GM23338 (cell line): ENCODE measurements at regions not wholly inside any gene's neighbourhood (a gene's known extent, or its start where the extent isn't known, plus 50 kb on each side); places are given as distances from the start of the nearest gene placed in this dataset.

ENCODE experiments used
- ATAC-seq: fragments of 200-7000 bp; cut with Tn5 transposase; 3 replicates; pipeline ENCODE4 v1.9.1; 2020
- DNase-seq: peaks from one replicate; pipeline ENCODE4 v3.0.0-alpha.2; 2015; ENCODE audit warnings: low spot score
- H2AFZ ChIP-seq: fragments of 200-600 bp; sonication (generic); 2 replicates; pipeline ENCODE4 v1.8.0; 2016; ENCODE audit warnings: antibody characterized with exemption, mild to moderate bottlenecking, moderate library complexity
- H3F3A ChIP-seq: fragments of 200-600 bp; sonication (generic); replicated peaks from 2 replicates; pipeline ENCODE4 v1.8.0; 2017; ENCODE audit warnings: antibody characterized with exemption, mixed run types, low read depth
- H3K27ac ChIP-seq: fragments of 200-600 bp; sonication (generic); 2 replicates; pipeline ENCODE4 v1.6.1; 2016; ENCODE audit warnings: low read depth
- H3K27me3 ChIP-seq: fragments of 200-600 bp; sonication (generic); 2 replicates; pipeline ENCODE4 v1.8.0; 2016; ENCODE audit warnings: mild to moderate bottlenecking, mixed run types, moderate library complexity; ENCODE audit not compliant: insufficient read depth
- H3K36me3 ChIP-seq: fragments of 200-600 bp; sonication (generic); 2 replicates; pipeline ENCODE4 v1.8.0; 2016; ENCODE audit warnings: mild to moderate bottlenecking; ENCODE audit not compliant: insufficient read depth
- H3K4me1 ChIP-seq: fragments of 200-600 bp; sonication (generic); 2 replicates; pipeline ENCODE4 v1.8.0; 2016; ENCODE audit warnings: mild to moderate bottlenecking, moderate library complexity; ENCODE audit not compliant: insufficient read depth
- H3K4me2 ChIP-seq: fragments of 200-600 bp; sonication (generic); 2 replicates; pipeline ENCODE4 v1.7.1; 2017; ENCODE audit warnings: mixed run types
- H3K4me3 ChIP-seq: fragments of 200-600 bp; sonication (generic); 2 replicates; pipeline ENCODE4 v1.6.1; 2016; ENCODE audit warnings: mixed run types
- H3K79me2 ChIP-seq: fragments of 200-600 bp; sonication (generic); replicated peaks from 2 replicates; pipeline ENCODE4 v1.8.0; 2017; ENCODE audit warnings: mild to moderate bottlenecking; ENCODE audit not compliant: insufficient read depth
- H3K9me2 ChIP-seq: fragments of 200-600 bp; sonication (generic); 2 replicates; pipeline ENCODE4 v1.8.0; 2017; ENCODE audit not compliant: insufficient read depth
- H4K20me1 ChIP-seq: fragments of 200-600 bp; sonication (generic); replicated peaks from 2 replicates; pipeline ENCODE4 v1.8.0; 2017; ENCODE audit warnings: mild to moderate bottlenecking; ENCODE audit not compliant: insufficient read depth
- H3K27ac Mint-ChIP-seq: 2 replicates; pipeline ENCODE4 v1.8.0; 2020; ENCODE audit warnings: inconsistent platforms, mild to moderate bottlenecking, moderate library complexity, mixed read lengths
- H3K27me3 Mint-ChIP-seq: 3 replicates; pipeline ENCODE4 v1.8.0; 2022; ENCODE audit warnings: low read depth, mild to moderate bottlenecking, moderate library complexity, mixed read lengths, inconsistent platforms; ENCODE audit not compliant: insufficient read depth, poor library complexity
- H3K36me3 Mint-ChIP-seq: 3 replicates; pipeline ENCODE4 v1.8.0; 2021; ENCODE audit warnings: low read depth, mild to moderate bottlenecking, inconsistent platforms, moderate library complexity, mixed read lengths
- H3K4me1 Mint-ChIP-seq: 3 replicates; pipeline ENCODE4 v1.8.0; 2020; ENCODE audit warnings: mild to moderate bottlenecking, inconsistent platforms, mixed read lengths
- H3K4me3 Mint-ChIP-seq: 3 replicates; pipeline ENCODE4 v1.8.0; 2021; ENCODE audit warnings: moderate library complexity, mild to moderate bottlenecking, inconsistent platforms, mixed read lengths
- H3K9me3 Mint-ChIP-seq: 3 replicates; pipeline ENCODE4 v1.8.0; 2020; ENCODE audit warnings: moderate library complexity, mild to moderate bottlenecking, inconsistent platforms, mixed read lengths
- CREB1 ChIP-seq: fragments of 250-450 bp; sonication (Bioruptor Pico); IDR thresholded peaks from 2 replicates; pipeline ENCODE4 v1.5.0; 2020; ENCODE audit warnings: low read depth, mild to moderate bottlenecking, moderate library complexity
- EZH2 ChIP-seq: fragments of 200-600 bp; sonication (generic); IDR thresholded peaks from one replicate; pipeline ENCODE4 v1.8.0; 2017; ENCODE audit warnings: antibody characterized with exemption, mild to moderate bottlenecking, low read depth; ENCODE audit not compliant: unreplicated experiment
- EZH2phosphoT487 ChIP-seq: fragments of 200-600 bp; sonication (generic); IDR thresholded peaks from one replicate; pipeline ENCODE4 v1.8.1; 2018; ENCODE audit warnings: antibody characterized with exemption; ENCODE audit not compliant: unreplicated experiment
- NANOG ChIP-seq: IDR thresholded peaks from 2 replicates; pipeline ENCODE4 v1.6.1; 2016; ENCODE audit warnings: antibody characterized with exemption, borderline replicate concordance
- POLR2AphosphoS5 ChIP-seq: IDR thresholded peaks from 2 replicates; pipeline ENCODE4 v1.6.1; 2016; ENCODE audit warnings: antibody characterized with exemption, low read depth
- STAT1 ChIP-seq: IDR thresholded peaks from one replicate; pipeline ENCODE4 v1.6.1; 2016; ENCODE audit warnings: antibody characterized with exemption; ENCODE audit not compliant: unreplicated experiment
- ZNF114 ChIP-seq: fragments of 250-450 bp; sonication (Bioruptor Pico); IDR thresholded peaks from 2 replicates; pipeline ENCODE4 v1.5.0; 2020; ENCODE audit warnings: mild to moderate bottlenecking, moderate library complexity
- TF ChIP-seq, protein P1 (sequence below), 2 experiments: fragments of 200-600 bp in 1 of 2; sonication (generic) in 1 of 2; conservative IDR thresholded peaks; 2 replicates each; pipeline versions ENCODE4 v1.5.1 to v1.6.1; 2016 to 2017; ENCODE audit warnings: antibody characterized with exemption in 2 of 2, low read depth in 2 of 2, mild to moderate bottlenecking in 2 of 2, moderate library complexity in 1 of 2
- TF ChIP-seq, protein P2 (sequence below): IDR thresholded peaks from one replicate; pipeline ENCODE4 v1.6.1; 2018; ENCODE audit warnings: antibody characterized with exemption; ENCODE audit not compliant: unreplicated experiment
- TF ChIP-seq, protein P3 (sequence below): IDR thresholded peaks from 2 replicates; pipeline ENCODE4 v1.6.1; 2016; ENCODE audit warnings: antibody characterized with exemption

DNA sequence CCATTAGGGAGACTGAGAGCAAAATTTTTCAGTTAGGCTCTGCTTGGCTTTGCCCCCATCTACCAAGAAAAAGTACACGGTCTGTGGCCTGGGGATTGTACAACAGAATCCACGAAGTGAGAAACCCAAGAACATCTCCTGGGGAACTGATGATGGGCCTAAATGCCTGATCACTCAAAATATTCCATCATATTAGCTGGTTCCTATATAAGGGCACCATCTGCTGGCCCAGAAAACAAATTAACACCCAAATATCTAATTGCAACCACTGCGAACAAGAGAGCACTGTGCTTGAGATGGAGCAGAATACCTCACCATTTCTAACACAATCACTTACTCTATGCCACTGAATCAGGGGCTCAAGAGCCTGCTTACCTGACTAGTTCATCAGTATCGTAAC, 250.8 kb upstream of the RBMY1B start (continued):
- TF ChIP-seq, protein P1, sequence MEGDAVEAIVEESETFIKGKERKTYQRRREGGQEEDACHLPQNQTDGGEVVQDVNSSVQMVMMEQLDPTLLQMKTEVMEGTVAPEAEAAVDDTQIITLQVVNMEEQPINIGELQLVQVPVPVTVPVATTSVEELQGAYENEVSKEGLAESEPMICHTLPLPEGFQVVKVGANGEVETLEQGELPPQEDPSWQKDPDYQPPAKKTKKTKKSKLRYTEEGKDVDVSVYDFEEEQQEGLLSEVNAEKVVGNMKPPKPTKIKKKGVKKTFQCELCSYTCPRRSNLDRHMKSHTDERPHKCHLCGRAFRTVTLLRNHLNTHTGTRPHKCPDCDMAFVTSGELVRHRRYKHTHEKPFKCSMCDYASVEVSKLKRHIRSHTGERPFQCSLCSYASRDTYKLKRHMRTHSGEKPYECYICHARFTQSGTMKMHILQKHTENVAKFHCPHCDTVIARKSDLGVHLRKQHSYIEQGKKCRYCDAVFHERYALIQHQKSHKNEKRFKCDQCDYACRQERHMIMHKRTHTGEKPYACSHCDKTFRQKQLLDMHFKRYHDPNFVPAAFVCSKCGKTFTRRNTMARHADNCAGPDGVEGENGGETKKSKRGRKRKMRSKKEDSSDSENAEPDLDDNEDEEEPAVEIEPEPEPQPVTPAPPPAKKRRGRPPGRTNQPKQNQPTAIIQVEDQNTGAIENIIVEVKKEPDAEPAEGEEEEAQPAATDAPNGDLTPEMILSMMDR (conservative IDR thresholded peaks at IDR 0.05; ENCODE audit: low read depth in 2 of 2), result no peak
- TF ChIP-seq EZH2 (no peak), CREB1 (CRISPR knock-in tag) (no peak), EZH2phosphoT487 (no peak), NANOG (no peak), POLR2AphosphoS5 (no peak)
- TF ChIP-seq, protein P2, sequence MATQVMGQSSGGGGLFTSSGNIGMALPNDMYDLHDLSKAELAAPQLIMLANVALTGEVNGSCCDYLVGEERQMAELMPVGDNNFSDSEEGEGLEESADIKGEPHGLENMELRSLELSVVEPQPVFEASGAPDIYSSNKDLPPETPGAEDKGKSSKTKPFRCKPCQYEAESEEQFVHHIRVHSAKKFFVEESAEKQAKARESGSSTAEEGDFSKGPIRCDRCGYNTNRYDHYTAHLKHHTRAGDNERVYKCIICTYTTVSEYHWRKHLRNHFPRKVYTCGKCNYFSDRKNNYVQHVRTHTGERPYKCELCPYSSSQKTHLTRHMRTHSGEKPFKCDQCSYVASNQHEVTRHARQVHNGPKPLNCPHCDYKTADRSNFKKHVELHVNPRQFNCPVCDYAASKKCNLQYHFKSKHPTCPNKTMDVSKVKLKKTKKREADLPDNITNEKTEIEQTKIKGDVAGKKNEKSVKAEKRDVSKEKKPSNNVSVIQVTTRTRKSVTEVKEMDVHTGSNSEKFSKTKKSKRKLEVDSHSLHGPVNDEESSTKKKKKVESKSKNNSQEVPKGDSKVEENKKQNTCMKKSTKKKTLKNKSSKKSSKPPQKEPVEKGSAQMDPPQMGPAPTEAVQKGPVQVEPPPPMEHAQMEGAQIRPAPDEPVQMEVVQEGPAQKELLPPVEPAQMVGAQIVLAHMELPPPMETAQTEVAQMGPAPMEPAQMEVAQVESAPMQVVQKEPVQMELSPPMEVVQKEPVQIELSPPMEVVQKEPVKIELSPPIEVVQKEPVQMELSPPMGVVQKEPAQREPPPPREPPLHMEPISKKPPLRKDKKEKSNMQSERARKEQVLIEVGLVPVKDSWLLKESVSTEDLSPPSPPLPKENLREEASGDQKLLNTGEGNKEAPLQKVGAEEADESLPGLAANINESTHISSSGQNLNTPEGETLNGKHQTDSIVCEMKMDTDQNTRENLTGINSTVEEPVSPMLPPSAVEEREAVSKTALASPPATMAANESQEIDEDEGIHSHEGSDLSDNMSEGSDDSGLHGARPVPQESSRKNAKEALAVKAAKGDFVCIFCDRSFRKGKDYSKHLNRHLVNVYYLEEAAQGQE, result no peak
- TF ChIP-seq, protein P3, sequence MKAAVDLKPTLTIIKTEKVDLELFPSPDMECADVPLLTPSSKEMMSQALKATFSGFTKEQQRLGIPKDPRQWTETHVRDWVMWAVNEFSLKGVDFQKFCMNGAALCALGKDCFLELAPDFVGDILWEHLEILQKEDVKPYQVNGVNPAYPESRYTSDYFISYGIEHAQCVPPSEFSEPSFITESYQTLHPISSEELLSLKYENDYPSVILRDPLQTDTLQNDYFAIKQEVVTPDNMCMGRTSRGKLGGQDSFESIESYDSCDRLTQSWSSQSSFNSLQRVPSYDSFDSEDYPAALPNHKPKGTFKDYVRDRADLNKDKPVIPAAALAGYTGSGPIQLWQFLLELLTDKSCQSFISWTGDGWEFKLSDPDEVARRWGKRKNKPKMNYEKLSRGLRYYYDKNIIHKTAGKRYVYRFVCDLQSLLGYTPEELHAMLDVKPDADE, result no peak

DNA sequence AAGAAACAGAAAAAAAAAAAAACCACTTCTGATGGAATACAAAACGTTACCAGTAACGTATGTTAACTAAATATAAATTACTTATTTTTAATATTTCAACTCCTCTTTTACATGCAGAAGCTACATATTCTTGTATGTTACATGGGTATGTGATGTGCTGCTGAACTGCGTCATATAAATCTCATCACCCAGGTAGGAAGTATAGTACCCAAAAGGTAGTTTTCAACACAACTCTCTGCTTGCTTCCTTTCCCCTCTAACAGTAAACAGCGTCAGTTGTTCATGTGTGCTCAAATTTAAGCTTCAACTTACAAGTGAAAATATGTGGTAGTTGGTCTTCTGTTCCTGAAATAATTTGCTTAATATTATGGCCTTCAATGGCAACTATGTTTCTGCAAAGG, 250.0 kb upstream of the RBMY1B start:
- no peak overlapping the region for H3K27ac ChIP-seq
- H3K4me1 Mint-ChIP-seq, result no peaks in the 10 kb centered on the region
- no peaks in the 10 kb centered on the region for H3K36me3 ChIP-seq
- no peaks in the 10 kb centered on the region for H3K79me2 ChIP-seq
- H3K9me3 Mint-ChIP-seq, result peaks cover 56% of the 10 kb centered on the region
- H3F3A ChIP-seq, result no peaks in the 10 kb centered on the region
- H3K4me2 ChIP-seq, result no peak overlapping the region
- DNase-seq, result no peak
- no peaks in the 10 kb centered on the region for H3K27me3 Mint-ChIP-seq
- no peak for ATAC-seq
- TF ChIP-seq, protein P1 (conservative IDR thresholded peaks at IDR 0.05; ENCODE audit: low read depth in 2 of 2), result no peak
- no peak for TF ChIP-seq STAT1
- no peak for TF ChIP-seq CREB1 (CRISPR knock-in tag)
- TF ChIP-seq ZNF114, result no peak
- peaks cover 3% of the 10 kb centered on the region; the same call in 1 of the 3 replicates for H3K36me3 Mint-ChIP-seq
- H3K4me1 ChIP-seq, result no peaks in the 10 kb centered on the region
- no peaks in the 10 kb centered on the region for H3K27me3 ChIP-seq
- no peak overlapping the region for H3K4me3 ChIP-seq
- H3K4me3 Mint-ChIP-seq, result no peak overlapping the region
- no peak overlapping the region for H3K27ac Mint-ChIP-seq
- H3K9me2 ChIP-seq, result no peaks in the 10 kb centered on the region
- H4K20me1 ChIP-seq, result no peaks in the 10 kb centered on the region
- no peak overlapping the region for H2AFZ ChIP-seq
